ENCODE measurements at regions not wholly inside any gene's neighbourhood (a gene's known extent, or its start where the extent isn't known, plus 50 kb on each side); places are given as distances from the start of the nearest gene placed in this dataset.

DNA sequence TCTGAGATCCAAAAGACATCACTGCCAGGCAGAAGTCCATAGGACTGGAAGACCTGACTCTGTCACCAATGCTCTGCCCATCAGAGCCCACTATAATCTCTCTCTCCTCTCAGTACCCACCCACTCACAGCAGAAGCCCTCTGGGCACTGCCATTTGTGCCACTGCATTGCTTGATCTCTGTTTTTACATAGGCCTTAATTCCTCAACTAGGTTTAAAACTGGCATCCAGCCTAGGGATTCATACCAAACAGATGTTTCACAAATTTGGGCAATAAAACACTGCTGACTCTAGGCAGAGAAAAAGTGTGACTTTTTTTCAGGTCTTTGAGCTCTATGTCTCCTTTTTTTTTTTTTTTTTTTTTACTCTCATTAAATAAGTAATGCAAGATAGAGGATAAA is 91.1 kb upstream of the RANBP3L start (continued):
- TF ChIP-seq, protein P1, sequence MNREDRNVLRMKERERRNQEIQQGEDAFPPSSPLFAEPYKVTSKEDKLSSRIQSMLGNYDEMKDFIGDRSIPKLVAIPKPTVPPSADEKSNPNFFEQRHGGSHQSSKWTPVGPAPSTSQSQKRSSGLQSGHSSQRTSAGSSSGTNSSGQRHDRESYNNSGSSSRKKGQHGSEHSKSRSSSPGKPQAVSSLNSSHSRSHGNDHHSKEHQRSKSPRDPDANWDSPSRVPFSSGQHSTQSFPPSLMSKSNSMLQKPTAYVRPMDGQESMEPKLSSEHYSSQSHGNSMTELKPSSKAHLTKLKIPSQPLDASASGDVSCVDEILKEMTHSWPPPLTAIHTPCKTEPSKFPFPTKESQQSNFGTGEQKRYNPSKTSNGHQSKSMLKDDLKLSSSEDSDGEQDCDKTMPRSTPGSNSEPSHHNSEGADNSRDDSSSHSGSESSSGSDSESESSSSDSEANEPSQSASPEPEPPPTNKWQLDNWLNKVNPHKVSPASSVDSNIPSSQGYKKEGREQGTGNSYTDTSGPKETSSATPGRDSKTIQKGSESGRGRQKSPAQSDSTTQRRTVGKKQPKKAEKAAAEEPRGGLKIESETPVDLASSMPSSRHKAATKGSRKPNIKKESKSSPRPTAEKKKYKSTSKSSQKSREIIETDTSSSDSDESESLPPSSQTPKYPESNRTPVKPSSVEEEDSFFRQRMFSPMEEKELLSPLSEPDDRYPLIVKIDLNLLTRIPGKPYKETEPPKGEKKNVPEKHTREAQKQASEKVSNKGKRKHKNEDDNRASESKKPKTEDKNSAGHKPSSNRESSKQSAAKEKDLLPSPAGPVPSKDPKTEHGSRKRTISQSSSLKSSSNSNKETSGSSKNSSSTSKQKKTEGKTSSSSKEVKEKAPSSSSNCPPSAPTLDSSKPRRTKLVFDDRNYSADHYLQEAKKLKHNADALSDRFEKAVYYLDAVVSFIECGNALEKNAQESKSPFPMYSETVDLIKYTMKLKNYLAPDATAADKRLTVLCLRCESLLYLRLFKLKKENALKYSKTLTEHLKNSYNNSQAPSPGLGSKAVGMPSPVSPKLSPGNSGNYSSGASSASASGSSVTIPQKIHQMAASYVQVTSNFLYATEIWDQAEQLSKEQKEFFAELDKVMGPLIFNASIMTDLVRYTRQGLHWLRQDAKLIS (CRISPR knock-in tag; IDR thresholded peaks at IDR 0.05; ENCODE audit: borderline replicate concordance), result no peak
- TF ChIP-seq, protein P2, sequence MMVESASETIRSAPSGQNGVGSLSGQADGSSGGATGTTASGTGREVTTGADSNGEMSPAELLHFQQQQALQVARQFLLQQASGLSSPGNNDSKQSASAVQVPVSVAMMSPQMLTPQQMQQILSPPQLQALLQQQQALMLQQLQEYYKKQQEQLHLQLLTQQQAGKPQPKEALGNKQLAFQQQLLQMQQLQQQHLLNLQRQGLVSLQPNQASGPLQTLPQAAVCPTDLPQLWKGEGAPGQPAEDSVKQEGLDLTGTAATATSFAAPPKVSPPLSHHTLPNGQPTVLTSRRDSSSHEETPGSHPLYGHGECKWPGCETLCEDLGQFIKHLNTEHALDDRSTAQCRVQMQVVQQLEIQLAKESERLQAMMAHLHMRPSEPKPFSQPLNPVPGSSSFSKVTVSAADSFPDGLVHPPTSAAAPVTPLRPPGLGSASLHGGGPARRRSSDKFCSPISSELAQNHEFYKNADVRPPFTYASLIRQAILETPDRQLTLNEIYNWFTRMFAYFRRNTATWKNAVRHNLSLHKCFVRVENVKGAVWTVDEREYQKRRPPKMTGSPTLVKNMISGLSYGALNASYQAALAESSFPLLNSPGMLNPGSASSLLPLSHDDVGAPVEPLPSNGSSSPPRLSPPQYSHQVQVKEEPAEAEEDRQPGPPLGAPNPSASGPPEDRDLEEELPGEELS (CRISPR knock-in tag; IDR thresholded peaks at IDR 0.05), result no peak
- TF ChIP-seq FOXJ3 (CRISPR knock-in tag; IDR thresholded peaks at IDR 0.05; ENCODE audit: borderline replicate concordance), result no peak

DNA sequence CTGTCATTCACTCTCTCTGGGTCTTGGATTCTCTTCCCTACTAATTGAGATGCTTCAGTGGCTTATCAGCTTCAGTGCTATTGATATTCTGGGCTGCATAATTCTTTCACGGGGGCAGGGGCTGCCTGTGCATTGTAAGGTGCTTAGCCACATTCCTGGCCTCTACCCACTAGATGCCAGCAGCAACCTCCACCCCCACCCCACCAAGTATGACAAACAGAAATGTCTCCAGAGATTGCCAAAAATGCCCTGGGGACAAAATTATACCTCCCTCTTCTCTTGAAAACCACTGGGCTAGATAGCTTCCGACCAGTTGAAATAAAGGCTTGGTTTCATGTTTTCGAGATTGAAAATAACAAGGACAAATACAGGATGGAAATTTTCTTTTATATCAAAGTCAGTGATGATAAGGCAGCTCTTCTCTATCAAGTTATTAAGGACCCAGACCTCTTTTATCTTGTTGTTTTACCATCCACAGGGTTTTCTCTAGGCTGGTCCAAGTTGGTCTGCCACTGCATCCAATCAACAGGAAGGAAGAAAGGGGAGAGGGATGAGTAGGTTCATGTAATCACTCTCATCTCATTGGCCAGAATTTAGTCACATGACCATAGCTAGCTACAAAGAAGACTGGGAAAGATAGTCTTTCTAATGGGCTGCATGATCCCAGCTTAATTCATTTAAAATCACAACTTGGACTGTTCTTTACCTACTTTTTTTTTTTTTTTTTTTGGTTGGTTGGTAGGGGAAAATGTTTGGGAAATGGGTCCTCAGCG is 92.1 kb upstream of the RANBP3L start:
- Mint-ChIP-seq H3K27me3 (ENCODE audit: low read depth) (no peaks in the 10 kb centered on the region; the same call in 1 of the 2 replicates), H3K4me1 (peaks cover 10% of the 10 kb centered on the region), H3K36me3 (no peaks in the 10 kb centered on the region), H3K27ac (no peak overlapping the region), H3K9me3 (no peaks in the 10 kb centered on the region), H3K4me3 (no peak overlapping the region)
- peak; percentile 71 for ATAC-seq
- no peak for DNase-seq (ENCODE audit: low spot score)
- ChIA-PET POLR2A (interaction anchor here (0.7 to 1.0 kb wide), 2 partner anchors 152 to 240 kb away, joined by 3 to 5 read pairs; partner anchors contain the start of gene NADK2), CTCF (interaction anchor here (0.7 to 0.8 kb wide), 2 partner anchors 23 to 299 kb away, joined by 3 to 5 read pairs; no protein-coding TSS in a partner anchor)
- TF ChIP-seq, protein P3, sequence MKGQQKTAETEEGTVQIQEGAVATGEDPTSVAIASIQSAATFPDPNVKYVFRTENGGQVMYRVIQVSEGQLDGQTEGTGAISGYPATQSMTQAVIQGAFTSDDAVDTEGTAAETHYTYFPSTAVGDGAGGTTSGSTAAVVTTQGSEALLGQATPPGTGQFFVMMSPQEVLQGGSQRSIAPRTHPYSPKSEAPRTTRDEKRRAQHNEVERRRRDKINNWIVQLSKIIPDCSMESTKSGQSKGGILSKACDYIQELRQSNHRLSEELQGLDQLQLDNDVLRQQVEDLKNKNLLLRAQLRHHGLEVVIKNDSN (CRISPR knock-in tag; IDR thresholded peaks at IDR 0.05), result peak; percentile 55
- TF ChIP-seq, protein P4, sequence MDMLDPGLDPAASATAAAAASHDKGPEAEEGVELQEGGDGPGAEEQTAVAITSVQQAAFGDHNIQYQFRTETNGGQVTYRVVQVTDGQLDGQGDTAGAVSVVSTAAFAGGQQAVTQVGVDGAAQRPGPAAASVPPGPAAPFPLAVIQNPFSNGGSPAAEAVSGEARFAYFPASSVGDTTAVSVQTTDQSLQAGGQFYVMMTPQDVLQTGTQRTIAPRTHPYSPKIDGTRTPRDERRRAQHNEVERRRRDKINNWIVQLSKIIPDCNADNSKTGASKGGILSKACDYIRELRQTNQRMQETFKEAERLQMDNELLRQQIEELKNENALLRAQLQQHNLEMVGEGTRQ (CRISPR knock-in tag; IDR thresholded peaks at IDR 0.05), result peak; percentile 74
- no peak for TF ChIP-seq ZBTB21 (CRISPR knock-in tag; IDR thresholded peaks at IDR 0.05; ENCODE audit: borderline replicate concordance)
- TF ChIP-seq NFYB (CRISPR knock-in tag; conservative IDR thresholded peaks at IDR 0.05; ENCODE audit: low read depth), result peak; percentile 64

DNA sequence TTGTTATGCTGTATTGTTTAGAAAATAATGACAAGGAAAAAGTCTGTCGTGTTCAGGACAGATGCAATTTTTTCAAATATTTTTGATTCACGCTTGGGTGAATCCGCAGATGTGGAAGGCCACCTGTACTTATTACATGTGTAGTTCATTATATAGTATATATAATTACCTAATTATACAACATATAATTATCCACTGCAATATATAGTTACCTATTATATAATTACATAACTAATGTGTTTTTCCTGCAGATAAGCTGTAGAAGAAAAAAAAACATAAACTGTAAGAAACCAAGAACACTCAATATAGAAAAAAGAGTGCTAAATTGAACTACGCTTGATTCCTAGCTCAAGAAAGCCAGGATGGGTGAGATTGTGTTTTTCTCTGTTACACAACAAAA is 93.6 kb upstream of the RANBP3L start:
- H3K4me3 Mint-ChIP-seq, result no peak overlapping the region
- H3K27me3 Mint-ChIP-seq (ENCODE audit: low read depth), result no peaks in the 10 kb centered on the region; the same call in 1 of the 2 replicates
- H3K9me3 Mint-ChIP-seq, result no peaks in the 10 kb centered on the region
- CTCF ChIA-PET, result no interaction called here
- POLR2A ChIA-PET, result no interaction called here
- no peak for DNase-seq (ENCODE audit: low spot score)
- no peak overlapping the region for H3K27ac Mint-ChIP-seq
- H3K4me1 Mint-ChIP-seq, result peaks cover 10% of the 10 kb centered on the region
- ATAC-seq, result no peak
- no peaks in the 10 kb centered on the region for H3K36me3 Mint-ChIP-seq
- TF ChIP-seq TCF7 (CRISPR knock-in tag; IDR thresholded peaks at IDR 0.05; ENCODE audit: low read depth) (no peak), ESRRA (CRISPR knock-in tag; IDR thresholded peaks at IDR 0.05; ENCODE audit: borderline replicate concordance) (no peak), GTF2I (CRISPR knock-in tag; conservative IDR thresholded peaks at IDR 0.05) (no peak), NFE2L1 (CRISPR knock-in tag; IDR thresholded peaks at IDR 0.05) (no peak), SP1 (CRISPR knock-in tag; conservative IDR thresholded peaks at IDR 0.05) (no peak), CREB1 (CRISPR knock-in tag; IDR thresholded peaks at IDR 0.05) (no peak), MYBL2 (CRISPR knock-in tag; IDR thresholded peaks at IDR 0.05) (no peak)
- TF ChIP-seq, protein P5, sequence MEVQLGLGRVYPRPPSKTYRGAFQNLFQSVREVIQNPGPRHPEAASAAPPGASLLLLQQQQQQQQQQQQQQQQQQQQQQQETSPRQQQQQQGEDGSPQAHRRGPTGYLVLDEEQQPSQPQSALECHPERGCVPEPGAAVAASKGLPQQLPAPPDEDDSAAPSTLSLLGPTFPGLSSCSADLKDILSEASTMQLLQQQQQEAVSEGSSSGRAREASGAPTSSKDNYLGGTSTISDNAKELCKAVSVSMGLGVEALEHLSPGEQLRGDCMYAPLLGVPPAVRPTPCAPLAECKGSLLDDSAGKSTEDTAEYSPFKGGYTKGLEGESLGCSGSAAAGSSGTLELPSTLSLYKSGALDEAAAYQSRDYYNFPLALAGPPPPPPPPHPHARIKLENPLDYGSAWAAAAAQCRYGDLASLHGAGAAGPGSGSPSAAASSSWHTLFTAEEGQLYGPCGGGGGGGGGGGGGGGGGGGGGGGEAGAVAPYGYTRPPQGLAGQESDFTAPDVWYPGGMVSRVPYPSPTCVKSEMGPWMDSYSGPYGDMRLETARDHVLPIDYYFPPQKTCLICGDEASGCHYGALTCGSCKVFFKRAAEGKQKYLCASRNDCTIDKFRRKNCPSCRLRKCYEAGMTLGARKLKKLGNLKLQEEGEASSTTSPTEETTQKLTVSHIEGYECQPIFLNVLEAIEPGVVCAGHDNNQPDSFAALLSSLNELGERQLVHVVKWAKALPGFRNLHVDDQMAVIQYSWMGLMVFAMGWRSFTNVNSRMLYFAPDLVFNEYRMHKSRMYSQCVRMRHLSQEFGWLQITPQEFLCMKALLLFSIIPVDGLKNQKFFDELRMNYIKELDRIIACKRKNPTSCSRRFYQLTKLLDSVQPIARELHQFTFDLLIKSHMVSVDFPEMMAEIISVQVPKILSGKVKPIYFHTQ (CRISPR knock-in tag; IDR thresholded peaks at IDR 0.05), result no peak
- TF ChIP-seq, protein P6, sequence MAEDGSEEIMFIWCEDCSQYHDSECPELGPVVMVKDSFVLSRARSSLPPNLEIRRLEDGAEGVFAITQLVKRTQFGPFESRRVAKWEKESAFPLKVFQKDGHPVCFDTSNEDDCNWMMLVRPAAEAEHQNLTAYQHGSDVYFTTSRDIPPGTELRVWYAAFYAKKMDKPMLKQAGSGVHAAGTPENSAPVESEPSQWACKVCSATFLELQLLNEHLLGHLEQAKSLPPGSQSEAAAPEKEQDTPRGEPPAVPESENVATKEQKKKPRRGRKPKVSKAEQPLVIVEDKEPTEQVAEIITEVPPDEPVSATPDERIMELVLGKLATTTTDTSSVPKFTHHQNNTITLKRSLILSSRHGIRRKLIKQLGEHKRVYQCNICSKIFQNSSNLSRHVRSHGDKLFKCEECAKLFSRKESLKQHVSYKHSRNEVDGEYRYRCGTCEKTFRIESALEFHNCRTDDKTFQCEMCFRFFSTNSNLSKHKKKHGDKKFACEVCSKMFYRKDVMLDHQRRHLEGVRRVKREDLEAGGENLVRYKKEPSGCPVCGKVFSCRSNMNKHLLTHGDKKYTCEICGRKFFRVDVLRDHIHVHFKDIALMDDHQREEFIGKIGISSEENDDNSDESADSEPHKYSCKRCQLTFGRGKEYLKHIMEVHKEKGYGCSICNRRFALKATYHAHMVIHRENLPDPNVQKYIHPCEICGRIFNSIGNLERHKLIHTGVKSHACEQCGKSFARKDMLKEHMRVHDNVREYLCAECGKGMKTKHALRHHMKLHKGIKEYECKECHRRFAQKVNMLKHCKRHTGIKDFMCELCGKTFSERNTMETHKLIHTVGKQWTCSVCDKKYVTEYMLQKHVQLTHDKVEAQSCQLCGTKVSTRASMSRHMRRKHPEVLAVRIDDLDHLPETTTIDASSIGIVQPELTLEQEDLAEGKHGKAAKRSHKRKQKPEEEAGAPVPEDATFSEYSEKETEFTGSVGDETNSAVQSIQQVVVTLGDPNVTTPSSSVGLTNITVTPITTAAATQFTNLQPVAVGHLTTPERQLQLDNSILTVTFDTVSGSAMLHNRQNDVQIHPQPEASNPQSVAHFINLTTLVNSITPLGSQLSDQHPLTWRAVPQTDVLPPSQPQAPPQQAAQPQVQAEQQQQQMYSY (CRISPR knock-in tag; IDR thresholded peaks at IDR 0.05), result no peak
- TF ChIP-seq, protein P7, sequence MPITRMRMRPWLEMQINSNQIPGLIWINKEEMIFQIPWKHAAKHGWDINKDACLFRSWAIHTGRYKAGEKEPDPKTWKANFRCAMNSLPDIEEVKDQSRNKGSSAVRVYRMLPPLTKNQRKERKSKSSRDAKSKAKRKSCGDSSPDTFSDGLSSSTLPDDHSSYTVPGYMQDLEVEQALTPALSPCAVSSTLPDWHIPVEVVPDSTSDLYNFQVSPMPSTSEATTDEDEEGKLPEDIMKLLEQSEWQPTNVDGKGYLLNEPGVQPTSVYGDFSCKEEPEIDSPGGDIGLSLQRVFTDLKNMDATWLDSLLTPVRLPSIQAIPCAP (CRISPR knock-in tag; IDR thresholded peaks at IDR 0.05), result no peak
